Right lobe of liver (tissue), 4 donors: ENCODE measurements at regions not wholly inside any gene's neighbourhood (a gene's known extent, or its start where the extent isn't known, plus 50 kb on each side); places are given as distances from the start of the nearest gene placed in this dataset.

ENCODE experiments used
- CTCF ChIP-seq, 4 donors: fragments of 200-600 bp in 3 of 4; fragments of 450-650 bp in 1 of 4; IDR thresholded peaks; one replicate each; pipeline versions ENCODE4 v1.5.1 to v1.8.0; 2016 to 2022; ENCODE audit warnings: antibody characterized with exemption in 4 of 4, mild to moderate bottlenecking in 2 of 4
- POLR2A ChIP-seq: fragments of 450-650 bp; IDR thresholded peaks from one replicate; pipeline ENCODE4 v1.6.1; 2017; ENCODE audit warnings: antibody characterized with exemption, mild to moderate bottlenecking
- donor health status: DM: no; HTN: no; CAD: no.
- donor health status: DM: no; HTN: no; CAD: no.
- donor health status: DM: no; HTN: yes; CAD: no.

- TF ChIP-seq CTCF (IDR thresholded peaks at IDR 0.05): no peak
- no peak for TF ChIP-seq POLR2A
Measured at GRCh38 chr6:170033666-170034065, 257.2 kb downstream of the DLL1 start.
